ENCODE measurements at regions not wholly inside any gene's neighbourhood (a gene's known extent, or its start where the extent isn't known, plus 50 kb on each side); places are given as distances from the start of the nearest gene placed in this dataset.
A peak's percentile ranks its signal among the peaks of the same experiment; 100 is the strongest.

DNA sequence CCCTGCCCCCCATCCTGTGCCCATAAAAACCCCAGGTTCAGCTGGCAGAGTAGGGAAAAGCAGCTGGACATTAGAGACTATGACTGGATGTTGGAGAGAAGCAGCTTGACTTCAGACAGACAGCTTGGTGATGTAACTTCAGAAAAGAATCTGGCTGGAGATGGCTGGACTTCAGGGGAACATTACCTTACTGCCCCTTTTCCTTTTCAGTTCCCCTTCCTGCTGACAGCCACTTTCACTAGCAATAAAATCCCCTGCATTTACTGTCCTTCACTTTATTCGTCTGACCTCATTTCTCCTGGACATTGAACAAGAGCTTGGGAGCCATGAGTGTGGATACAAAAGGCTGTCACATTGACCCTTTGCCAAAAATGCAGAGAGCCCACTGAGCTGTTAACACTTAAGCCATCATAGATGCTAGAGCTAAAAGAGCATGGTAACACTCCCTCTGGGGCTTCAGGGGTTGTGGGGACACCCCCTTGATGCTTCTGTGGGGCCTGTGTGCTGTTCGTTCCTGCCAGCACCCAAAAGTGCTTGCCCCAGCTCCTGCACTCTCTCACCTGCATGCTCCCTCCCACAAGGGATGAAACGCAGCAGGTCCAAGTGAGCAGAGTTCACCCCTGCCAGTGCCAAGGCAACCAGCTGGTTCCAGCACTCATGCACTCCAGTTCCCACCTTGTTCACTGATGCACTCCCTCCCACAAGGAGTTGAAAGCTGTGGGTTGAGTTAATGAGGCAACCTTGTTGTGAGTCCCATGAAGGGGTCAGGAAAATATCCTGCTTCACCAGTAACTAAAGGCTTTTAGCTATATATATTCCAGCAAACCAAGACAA is 263.8 kb upstream of the NDST3 start:
- no peak for DNase-seq (ENCODE audit: low read depth)
- TF ChIP-seq, protein P1, sequence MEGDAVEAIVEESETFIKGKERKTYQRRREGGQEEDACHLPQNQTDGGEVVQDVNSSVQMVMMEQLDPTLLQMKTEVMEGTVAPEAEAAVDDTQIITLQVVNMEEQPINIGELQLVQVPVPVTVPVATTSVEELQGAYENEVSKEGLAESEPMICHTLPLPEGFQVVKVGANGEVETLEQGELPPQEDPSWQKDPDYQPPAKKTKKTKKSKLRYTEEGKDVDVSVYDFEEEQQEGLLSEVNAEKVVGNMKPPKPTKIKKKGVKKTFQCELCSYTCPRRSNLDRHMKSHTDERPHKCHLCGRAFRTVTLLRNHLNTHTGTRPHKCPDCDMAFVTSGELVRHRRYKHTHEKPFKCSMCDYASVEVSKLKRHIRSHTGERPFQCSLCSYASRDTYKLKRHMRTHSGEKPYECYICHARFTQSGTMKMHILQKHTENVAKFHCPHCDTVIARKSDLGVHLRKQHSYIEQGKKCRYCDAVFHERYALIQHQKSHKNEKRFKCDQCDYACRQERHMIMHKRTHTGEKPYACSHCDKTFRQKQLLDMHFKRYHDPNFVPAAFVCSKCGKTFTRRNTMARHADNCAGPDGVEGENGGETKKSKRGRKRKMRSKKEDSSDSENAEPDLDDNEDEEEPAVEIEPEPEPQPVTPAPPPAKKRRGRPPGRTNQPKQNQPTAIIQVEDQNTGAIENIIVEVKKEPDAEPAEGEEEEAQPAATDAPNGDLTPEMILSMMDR (IDR thresholded peaks at IDR 0.05; ENCODE audit: insufficient read depth, low read depth, low read length, missing control alignments), result no peak
- no peak overlapping the region for H3K4me3 ChIP-seq (ENCODE audit: low read length)

DNA sequence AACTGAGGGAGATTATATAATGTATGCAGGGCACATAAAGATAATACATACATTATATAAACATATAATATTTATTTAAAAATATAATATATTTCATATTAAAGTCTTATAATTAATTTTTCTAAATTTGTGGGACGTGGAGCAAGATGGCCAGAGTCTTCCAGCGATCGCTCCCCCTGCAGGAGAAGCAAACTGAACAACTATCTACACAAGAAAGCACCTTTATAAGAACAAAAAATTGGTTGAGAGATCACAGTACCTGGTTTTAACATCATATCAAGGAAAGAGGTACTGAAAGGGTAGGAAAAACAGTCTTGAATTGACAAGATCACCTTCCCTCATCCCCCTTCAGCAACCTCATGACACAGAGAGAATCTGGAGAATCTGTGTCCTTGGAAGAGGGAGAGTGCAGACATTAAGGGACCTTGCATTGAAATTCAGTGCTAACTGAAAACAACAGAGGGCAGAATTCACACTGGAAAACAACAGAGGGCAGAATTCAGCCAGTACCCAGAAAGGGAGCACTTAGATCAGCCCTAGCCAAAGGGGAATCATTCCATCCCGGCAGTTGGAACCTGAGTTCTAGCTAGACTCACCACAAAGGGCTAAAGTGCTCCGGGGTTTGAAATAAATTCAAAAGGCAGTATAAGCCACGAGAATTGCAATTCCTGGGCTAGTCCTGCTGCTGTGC is 262.5 kb upstream of the NDST3 start:
- DNase-seq (ENCODE audit: low read depth), result no peak
- TF ChIP-seq, protein P1 (IDR thresholded peaks at IDR 0.05; ENCODE audit: insufficient read depth, low read depth, low read length, missing control alignments), result no peak
- no peak overlapping the region for H3K4me3 ChIP-seq (ENCODE audit: low read length)

DNA sequence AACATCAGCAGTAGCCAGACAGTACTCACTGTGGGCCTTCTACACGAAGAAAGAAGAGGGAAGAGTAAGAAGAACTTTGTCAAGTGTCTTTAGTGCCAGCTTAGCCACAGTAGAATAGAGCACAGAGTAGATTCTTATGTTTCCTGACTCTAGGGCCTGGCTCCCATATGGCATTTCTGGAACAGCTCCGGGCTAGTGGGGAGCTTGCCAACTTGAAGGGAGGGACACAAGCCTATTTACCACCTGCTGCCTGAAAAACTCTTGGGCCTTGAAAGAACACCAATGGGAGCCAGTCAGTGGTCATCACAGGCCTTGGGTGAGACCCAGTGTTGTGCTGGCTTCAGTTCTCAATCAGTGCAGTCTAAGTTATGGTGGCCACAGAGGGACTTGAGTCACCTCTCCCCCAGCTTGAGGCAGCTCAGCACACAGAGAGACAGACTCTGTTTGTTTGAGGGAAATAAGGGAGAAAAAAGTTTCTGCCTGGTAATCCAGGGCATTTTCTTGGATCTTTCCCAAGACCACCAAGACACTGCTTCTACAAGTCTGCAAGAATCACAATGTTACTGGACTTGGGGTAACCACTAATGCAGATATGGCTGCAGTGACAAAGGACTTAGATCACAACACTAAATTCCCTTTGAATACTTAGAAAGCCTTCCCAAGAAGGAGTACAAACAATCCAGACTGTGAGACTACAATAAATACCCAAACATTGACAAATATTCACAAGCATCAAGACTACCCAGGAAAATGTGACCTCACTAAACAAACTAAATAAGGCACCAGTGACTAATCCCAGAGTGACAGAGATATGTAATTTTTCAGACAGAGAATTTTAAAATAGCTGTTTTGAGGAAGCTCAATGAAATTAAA is 261.0 kb upstream of the NDST3 start:
- DNase-seq (ENCODE audit: low read depth), result no peak

DNA sequence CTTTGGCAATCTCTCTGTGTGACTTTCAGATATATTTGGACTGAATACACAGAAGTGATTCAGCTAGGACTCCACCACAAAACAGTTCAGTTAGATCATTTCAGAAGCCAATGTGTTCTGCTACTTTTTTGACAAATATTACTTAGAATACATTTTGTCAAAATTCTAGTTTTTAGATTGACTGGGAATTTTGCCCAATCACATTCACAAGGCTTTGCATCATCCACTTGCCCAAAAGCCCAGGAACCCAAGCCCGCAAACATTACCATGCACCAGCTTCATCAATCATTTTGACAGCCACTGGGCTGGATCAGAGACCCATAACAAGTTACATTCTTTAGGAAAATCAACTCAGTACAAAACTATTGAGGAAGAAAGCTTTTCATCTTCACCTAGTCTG is 256.6 kb upstream of the NDST3 start:
- DNase-seq (ENCODE audit: low read depth), result peak; percentile 14
- TF ChIP-seq, protein P1 (IDR thresholded peaks at IDR 0.05; ENCODE audit: insufficient read depth, low read depth, low read length, missing control alignments), result no peak
- no peak overlapping the region for H3K4me3 ChIP-seq (ENCODE audit: low read length)

More for the DNA sequence above, 261.0 kb upstream of the NDST3 start:
- TF ChIP-seq, protein P1 (IDR thresholded peaks at IDR 0.05; ENCODE audit: insufficient read depth, low read depth, low read length, missing control alignments), result no peak
- no peak overlapping the region for H3K4me3 ChIP-seq (ENCODE audit: low read length)

DNA sequence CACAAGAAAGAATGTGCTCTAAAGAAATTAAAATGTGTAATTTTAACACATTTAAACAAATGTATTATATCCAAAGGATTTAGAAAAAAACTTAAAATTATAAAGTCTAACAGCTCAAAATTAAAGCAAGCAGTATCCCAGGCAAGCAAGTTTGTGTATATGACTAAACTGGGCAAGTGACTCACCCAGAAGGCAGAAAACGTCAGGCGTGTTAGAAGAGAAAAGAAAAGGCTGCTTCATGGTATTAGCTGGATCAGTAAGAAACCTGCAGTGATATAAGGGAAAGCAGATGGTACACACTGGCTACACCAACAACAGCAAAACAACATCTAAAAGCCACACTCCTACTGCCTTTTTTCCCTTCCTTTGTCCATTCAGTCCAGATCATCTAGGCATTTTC is 250.6 kb upstream of the NDST3 start:
- DNase-seq (ENCODE audit: low read depth), result peak; percentile 71
- TF ChIP-seq, protein P1 (IDR thresholded peaks at IDR 0.05; ENCODE audit: insufficient read depth, low read depth, low read length, missing control alignments), result no peak
- H3K4me3 ChIP-seq (ENCODE audit: low read length), result no peak overlapping the region

DNA sequence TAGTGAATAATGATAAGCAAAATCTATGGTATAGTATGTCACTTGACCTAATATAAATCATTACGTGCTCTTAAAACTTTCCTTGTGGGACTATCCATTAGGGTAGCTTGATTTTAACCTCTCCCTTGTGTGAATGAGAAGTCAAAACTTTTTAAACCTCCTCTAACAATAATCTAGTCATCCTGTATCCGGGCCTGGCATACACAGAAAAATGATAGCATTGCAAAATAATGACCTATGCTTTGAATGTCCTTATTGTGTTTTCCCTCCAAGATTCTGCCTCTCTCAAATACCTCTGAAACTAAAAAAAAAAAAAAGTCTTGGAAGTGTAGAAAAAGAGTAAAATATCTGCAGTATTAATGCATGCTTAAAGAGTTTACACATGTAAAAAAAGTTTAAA is 250.0 kb upstream of the NDST3 start:
- no peak for DNase-seq (ENCODE audit: low read depth)
- no peak overlapping the region for H3K4me3 ChIP-seq (ENCODE audit: low read length)
- TF ChIP-seq, protein P1 (IDR thresholded peaks at IDR 0.05; ENCODE audit: insufficient read depth, low read depth, low read length, missing control alignments), result no peak

Measured in epithelial cell of esophagus (primary cell).